ENCODE measurements at regions not wholly inside any gene's neighbourhood (a gene's known extent, or its start where the extent isn't known, plus 50 kb on each side); places are given as distances from the start of the nearest gene placed in this dataset.

GRCh38 chr16:86713021-86713631 lies 134.8 kb downstream of the FOXL1 start:
- TF ChIP-seq CTCF (IDR thresholded peaks at IDR 0.05) (no peak), ZFX (IDR thresholded peaks at IDR 0.05; ENCODE audit: borderline replicate concordance) (no peak)

GRCh38 chr16:86714166-86714565 lies 135.8 kb downstream of the FOXL1 start:
- no peak for TF ChIP-seq ZFX (IDR thresholded peaks at IDR 0.05; ENCODE audit: borderline replicate concordance)
- TF ChIP-seq CTCF (IDR thresholded peaks at IDR 0.05), result no peak
- H3K27ac ChIP-seq, result no peak overlapping the region

More at GRCh38 chr16:86713021-86713631, 134.8 kb downstream of the FOXL1 start:
- no peak overlapping the region for H3K27ac ChIP-seq

GRCh38 chr16:86716649-86717048 lies 138.3 kb downstream of the FOXL1 start:
- no peak for TF ChIP-seq CTCF (IDR thresholded peaks at IDR 0.05)
- no peak for TF ChIP-seq ZFX (IDR thresholded peaks at IDR 0.05; ENCODE audit: borderline replicate concordance)
- H3K27ac ChIP-seq, result no peak overlapping the region

- TF ChIP-seq CTCF (IDR thresholded peaks at IDR 0.05) (no peak), ZFX (IDR thresholded peaks at IDR 0.05; ENCODE audit: borderline replicate concordance) (no peak)
- no peak overlapping the region for H3K27ac ChIP-seq
Observed at GRCh38 chr16:86718118-86718517, 139.8 kb downstream of the FOXL1 start.

GRCh38 chr16:86722970-86723369 lies 144.6 kb downstream of the FOXL1 start:
- H3K27ac ChIP-seq, result no peak overlapping the region
- TF ChIP-seq CTCF (IDR thresholded peaks at IDR 0.05) (no peak), ZFX (IDR thresholded peaks at IDR 0.05; ENCODE audit: borderline replicate concordance) (no peak)

- H3K27ac ChIP-seq, result no peak overlapping the region
- no peak for TF ChIP-seq ZFX (IDR thresholded peaks at IDR 0.05; ENCODE audit: borderline replicate concordance)
- no peak for TF ChIP-seq CTCF (IDR thresholded peaks at IDR 0.05)
Observed at GRCh38 chr16:86723689-86724088, 145.3 kb downstream of the FOXL1 start.

- no peak for TF ChIP-seq CTCF (IDR thresholded peaks at IDR 0.05)
- no peak for TF ChIP-seq ZFX (IDR thresholded peaks at IDR 0.05; ENCODE audit: borderline replicate concordance)
- H3K27ac ChIP-seq, result no peak overlapping the region
Observed at GRCh38 chr16:86725401-86725800, 147.1 kb downstream of the FOXL1 start.

Data from 22Rv1 (cell line).